Cerebellar cortex (tissue), 1 donor: ENCODE measurements at regions not wholly inside any gene's neighbourhood (a gene's known extent, or its start where the extent isn't known, plus 50 kb on each side); places are given as distances from the start of the nearest gene placed in this dataset.
"Not testable (repeated sequence)": the region's sequence is repeated elsewhere in the genome, so short reads cannot be mapped to it uniquely, and the experiment has no call there.

ENCODE experiments used
- DNase-seq: peaks from one replicate; pipeline ENCODE4 v3.0.0-alpha.2; 2015; ENCODE audit warnings: low spot score

- no peak for DNase-seq
These were observed 664.8 kb downstream of the STK39 start for GRCh38 chr2:167582619-167583018.

GRCh38 chr2:167581961-167582574 lies 665.3 kb downstream of the STK39 start:
- DNase-seq = peak; percentile 70

GRCh38 chr2:167579826-167580225 lies 667.6 kb downstream of the STK39 start:
- no peak for DNase-seq

- DNase-seq = no peak
These were observed 672.1 kb downstream of the STK39 start for GRCh38 chr2:167575276-167575675.

GRCh38 chr2:167572883-167573619 lies 674.3 kb downstream of the STK39 start:
- no peak for DNase-seq

- DNase-seq = no peak
These were observed 677.0 kb downstream of the STK39 start for GRCh38 chr2:167570370-167570769.

- DNase-seq = not testable (repeated sequence)
These were observed 675.8 kb downstream of the XIRP2 start for GRCh38 chr2:167563885-167564619.

- not testable (repeated sequence) for DNase-seq
These were observed 670.2 kb downstream of the XIRP2 start for GRCh38 chr2:167558272-167558991.

- no peak for DNase-seq
These were observed 666.9 kb downstream of the XIRP2 start for GRCh38 chr2:167555098-167555720.

- DNase-seq = no peak
These were observed 665.4 kb downstream of the XIRP2 start for GRCh38 chr2:167553635-167554034.

- DNase-seq = no peak
These were observed 663.1 kb downstream of the XIRP2 start for GRCh38 chr2:167551416-167551815.

- DNase-seq = peak; percentile 13
These were observed 662.2 kb downstream of the XIRP2 start for GRCh38 chr2:167550448-167550847.

GRCh38 chr2:167548396-167548795 lies 660.1 kb downstream of the XIRP2 start:
- DNase-seq = no peak

- DNase-seq = no peak
These were observed 656.3 kb downstream of the XIRP2 start for GRCh38 chr2:167544602-167545001.

- peak; percentile 64 for DNase-seq
These were observed 655.4 kb downstream of the XIRP2 start for GRCh38 chr2:167543721-167544120.

- no peak for DNase-seq
These were observed 649.5 kb downstream of the XIRP2 start for GRCh38 chr2:167537743-167538142.

- DNase-seq = no peak
These were observed 646.2 kb downstream of the XIRP2 start for GRCh38 chr2:167534443-167534842.

GRCh38 chr2:167524786-167525185 lies 636.5 kb downstream of the XIRP2 start:
- no peak for DNase-seq

GRCh38 chr2:167510071-167510759 lies 621.9 kb downstream of the XIRP2 start:
- no peak for DNase-seq

- DNase-seq = no peak
These were observed 621.3 kb downstream of the XIRP2 start for GRCh38 chr2:167509586-167509985.

- no peak for DNase-seq
These were observed 620.4 kb downstream of the XIRP2 start for GRCh38 chr2:167508709-167509108.
